Loucy (cell line): ENCODE measurements at regions not wholly inside any gene's neighbourhood (a gene's known extent, or its start where the extent isn't known, plus 50 kb on each side); places are given as distances from the start of the nearest gene placed in this dataset.

Experiments
- H2AFZ ChIP-seq: fragments of 200-600 bp; sonication (generic); 2 replicates; pipeline ENCODE4 v1.6.0; 2016; ENCODE audit warnings: antibody characterized with exemption, mild to moderate bottlenecking, low read length, moderate library complexity
- H3F3A ChIP-seq: fragments of 200-600 bp; 2 replicates; pipeline ENCODE4 v1.6.0; 2016; ENCODE audit warnings: antibody characterized with exemption, low read depth, mild to moderate bottlenecking
- H3K27me3 ChIP-seq: fragments of 200-600 bp; sonication (generic); 2 replicates; pipeline ENCODE4 v1.6.1; 2014; ENCODE audit warnings: low read length, mild to moderate bottlenecking; ENCODE audit not compliant: insufficient read depth, poor library complexity, severe bottlenecking
- H3K36me3 ChIP-seq: fragments of 200-600 bp; sonication (generic); 2 replicates; pipeline ENCODE4 v1.6.1; 2016; ENCODE audit warnings: low read length; ENCODE audit not compliant: insufficient read depth
- H3K4me1 ChIP-seq: fragments of 200-600 bp; sonication (generic); 2 replicates; pipeline ENCODE4 v1.5.1; 2014; ENCODE audit warnings: low read length, mild to moderate bottlenecking; ENCODE audit not compliant: insufficient read depth, poor library complexity, severe bottlenecking
- H3K4me2 ChIP-seq: fragments of 200-600 bp; sonication (generic); 2 replicates; pipeline ENCODE4 v1.6.0; 2014; ENCODE audit warnings: antibody characterized with exemption, low read length, low read depth, mild to moderate bottlenecking; ENCODE audit not compliant: poor library complexity, severe bottlenecking
- H3K4me3 ChIP-seq: fragments of 200-600 bp; sonication (generic); 2 replicates; pipeline ENCODE4 v1.5.1; 2014; ENCODE audit warnings: low read length, mild to moderate bottlenecking, mixed read lengths; ENCODE audit not compliant: poor library complexity, severe bottlenecking
- H3K79me2 ChIP-seq: fragments of 200-600 bp; sonication (generic); 2 replicates; pipeline ENCODE4 v1.6.1; 2014; ENCODE audit warnings: low read length; ENCODE audit not compliant: insufficient read depth
- H3K9ac ChIP-seq: fragments of 200-600 bp; sonication (generic); 2 replicates; pipeline ENCODE4 v1.6.0; 2014; ENCODE audit warnings: mild to moderate bottlenecking, low read depth, low read length, moderate library complexity; ENCODE audit not compliant: poor library complexity, severe bottlenecking
- H3K9me2 ChIP-seq: fragments of 200-600 bp; sonication (generic); replicated peaks from 2 replicates; pipeline ENCODE4 v1.6.1; 2016; ENCODE audit warnings: low read depth, low read length, mixed read lengths
- H3K9me3 ChIP-seq: fragments of 200-600 bp; sonication (generic); 2 replicates; pipeline ENCODE4 v1.6.1; 2014; ENCODE audit warnings: mild to moderate bottlenecking, antibody characterized with exemption, low read length, low read depth; ENCODE audit not compliant: insufficient read depth
- H4K20me1 ChIP-seq: fragments of 200-600 bp; sonication (generic); 2 replicates; pipeline ENCODE4 v1.6.0; 2014; ENCODE audit warnings: antibody characterized with exemption, low read length, mild to moderate bottlenecking; ENCODE audit not compliant: insufficient read depth, poor library complexity, severe bottlenecking
- CTCF ChIP-seq: fragments of 200-600 bp; sonication (generic); conservative IDR thresholded peaks from 2 replicates; pipeline ENCODE4 v1.5.1; 2014; ENCODE audit warnings: mild to moderate bottlenecking, antibody characterized with exemption, low read length
- EZH2phosphoT487 ChIP-seq: fragments of 200-600 bp; IDR thresholded peaks from 2 replicates; pipeline ENCODE4 v1.6.1; 2018; ENCODE audit warnings: antibody characterized with exemption, mild to moderate bottlenecking, moderate library complexity, borderline replicate concordance

- H2AFZ ChIP-seq = no peak overlapping the region
- H3K4me3 ChIP-seq = no peak overlapping the region
- H3F3A ChIP-seq = no peaks in the 10 kb centered on the region
- H3K4me2 ChIP-seq = no peak overlapping the region
- no peaks in the 10 kb centered on the region for H3K27me3 ChIP-seq
- H3K9ac ChIP-seq = no peak overlapping the region
- H3K9me2 ChIP-seq = no peaks in the 10 kb centered on the region
- H3K4me1 ChIP-seq = peaks cover 5% of the 10 kb centered on the region
- peaks cover 8% of the 10 kb centered on the region; the same call in 1 of the 2 replicates for H3K36me3 ChIP-seq
- TF ChIP-seq EZH2phosphoT487 = no peak
- TF ChIP-seq CTCF = no peak
- H3K9me3 ChIP-seq = no peaks in the 10 kb centered on the region
- H4K20me1 ChIP-seq = peaks cover 2% of the 10 kb centered on the region
- peaks cover 25% of the 10 kb centered on the region for H3K79me2 ChIP-seq
These were observed 137.6 kb downstream of the KLF12 start for GRCh38 chr13:73996569-73996968.

GRCh38 chr13:73995736-73996135 is 138.5 kb downstream of the KLF12 start:
- peaks cover 2% of the 10 kb centered on the region for H4K20me1 ChIP-seq
- H3K36me3 ChIP-seq = peaks cover 8% of the 10 kb centered on the region; the same call in 1 of the 2 replicates
- H3F3A ChIP-seq = no peaks in the 10 kb centered on the region
- peaks cover 24% of the 10 kb centered on the region for H3K79me2 ChIP-seq
- no peak overlapping the region for H3K9ac ChIP-seq
- H3K4me2 ChIP-seq = no peak overlapping the region
- H3K9me2 ChIP-seq = no peaks in the 10 kb centered on the region
- no peaks in the 10 kb centered on the region for H3K27me3 ChIP-seq
- peaks cover 14% of the 10 kb centered on the region for H3K4me1 ChIP-seq
- H3K4me3 ChIP-seq = no peak overlapping the region
- TF ChIP-seq CTCF (no peak), EZH2phosphoT487 (no peak)
- H3K9me3 ChIP-seq = no peaks in the 10 kb centered on the region
- H2AFZ ChIP-seq = no peak overlapping the region

GRCh38 chr13:73993661-73994060 is 140.5 kb downstream of the KLF12 start:
- Histone ChIP-seq H3K4me2 (no peak overlapping the region), H3K9me2 (no peaks in the 10 kb centered on the region), H3K4me1 (peaks cover 34% of the 10 kb centered on the region), H3K9me3 (no peaks in the 10 kb centered on the region), H2AFZ (no peak overlapping the region), H3K36me3 (peaks cover 8% of the 10 kb centered on the region; the same call in 1 of the 2 replicates), H3K9ac (no peak overlapping the region), H3K4me3 (no peak overlapping the region), H4K20me1 (peaks cover 9% of the 10 kb centered on the region), H3F3A (0 out of 2 replicates have a peak, but pooled peaks cover 4% of the 10 kb centered on the region), H3K27me3 (no peaks in the 10 kb centered on the region), H3K79me2 (peaks cover 14% of the 10 kb centered on the region)
- TF ChIP-seq CTCF (no peak), EZH2phosphoT487 (no peak)
